ENCODE measurements at regions not wholly inside any gene's neighbourhood (a gene's known extent, or its start where the extent isn't known, plus 50 kb on each side); places are given as distances from the start of the nearest gene placed in this dataset.
A peak's percentile ranks its signal among the peaks of the same experiment; 100 is the strongest.

DNA sequence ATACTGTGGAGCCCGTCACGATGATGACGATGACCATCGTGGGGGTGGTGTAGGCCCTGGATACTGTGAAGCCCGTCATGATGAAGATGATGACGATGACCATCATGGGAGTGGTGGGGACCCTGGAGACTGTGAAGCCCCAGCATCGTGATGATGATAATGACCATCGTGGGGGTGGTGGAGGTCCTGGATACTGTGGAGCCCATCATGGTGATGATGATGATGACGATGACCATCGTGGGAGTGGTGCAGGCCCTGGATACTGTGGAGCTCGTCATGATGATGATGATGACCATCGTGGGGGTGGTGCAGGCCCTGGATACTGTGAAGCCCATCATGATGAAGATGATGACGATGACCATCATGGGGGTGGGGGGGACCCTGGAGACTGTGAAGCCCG lies 81.0 kb upstream of the SALL3 start:
- Histone ChIP-seq H3K4me1 (no peaks in the 10 kb centered on the region), H3K36me3 (no peaks in the 10 kb centered on the region), H3K27me3 (no peaks in the 10 kb centered on the region), H3K27ac (no peak overlapping the region), H3K4me3 (no peak overlapping the region), H3K9me3 (no peaks in the 10 kb centered on the region)
- TF ChIP-seq CTCF (IDR thresholded peaks at IDR 0.05): no peak
- TF ChIP-seq POLR2A (IDR thresholded peaks at IDR 0.05): no peak
- DNase-seq: no peak

- no peaks in the 10 kb centered on the region for H3K27me3 ChIP-seq
Measured at GRCh38 chr18:78899241-78899640, 80.4 kb upstream of the SALL3 start.

GRCh38 chr18:78900938-78901909 lies 78.4 kb upstream of the SALL3 start:
- TF ChIP-seq CTCF (IDR thresholded peaks at IDR 0.05) (no peak), POLR2A (IDR thresholded peaks at IDR 0.05) (no peak)
- no peak overlapping the region for H3K4me3 ChIP-seq
- no peaks in the 10 kb centered on the region for H3K36me3 ChIP-seq
- H3K27ac ChIP-seq: no peak overlapping the region
- H3K9me3 ChIP-seq: no peaks in the 10 kb centered on the region
- DNase-seq: no peak
- no peaks in the 10 kb centered on the region for H3K27me3 ChIP-seq
- H3K4me1 ChIP-seq: no peaks in the 10 kb centered on the region

More at GRCh38 chr18:78899241-78899640, 80.4 kb upstream of the SALL3 start:
- Histone ChIP-seq H3K4me3 (no peak overlapping the region), H3K36me3 (no peaks in the 10 kb centered on the region), H3K27ac (no peak overlapping the region), H3K4me1 (no peaks in the 10 kb centered on the region), H3K9me3 (no peaks in the 10 kb centered on the region)
- no peak for DNase-seq
- TF ChIP-seq POLR2A (IDR thresholded peaks at IDR 0.05) (no peak), CTCF (IDR thresholded peaks at IDR 0.05) (no peak)

DNA sequence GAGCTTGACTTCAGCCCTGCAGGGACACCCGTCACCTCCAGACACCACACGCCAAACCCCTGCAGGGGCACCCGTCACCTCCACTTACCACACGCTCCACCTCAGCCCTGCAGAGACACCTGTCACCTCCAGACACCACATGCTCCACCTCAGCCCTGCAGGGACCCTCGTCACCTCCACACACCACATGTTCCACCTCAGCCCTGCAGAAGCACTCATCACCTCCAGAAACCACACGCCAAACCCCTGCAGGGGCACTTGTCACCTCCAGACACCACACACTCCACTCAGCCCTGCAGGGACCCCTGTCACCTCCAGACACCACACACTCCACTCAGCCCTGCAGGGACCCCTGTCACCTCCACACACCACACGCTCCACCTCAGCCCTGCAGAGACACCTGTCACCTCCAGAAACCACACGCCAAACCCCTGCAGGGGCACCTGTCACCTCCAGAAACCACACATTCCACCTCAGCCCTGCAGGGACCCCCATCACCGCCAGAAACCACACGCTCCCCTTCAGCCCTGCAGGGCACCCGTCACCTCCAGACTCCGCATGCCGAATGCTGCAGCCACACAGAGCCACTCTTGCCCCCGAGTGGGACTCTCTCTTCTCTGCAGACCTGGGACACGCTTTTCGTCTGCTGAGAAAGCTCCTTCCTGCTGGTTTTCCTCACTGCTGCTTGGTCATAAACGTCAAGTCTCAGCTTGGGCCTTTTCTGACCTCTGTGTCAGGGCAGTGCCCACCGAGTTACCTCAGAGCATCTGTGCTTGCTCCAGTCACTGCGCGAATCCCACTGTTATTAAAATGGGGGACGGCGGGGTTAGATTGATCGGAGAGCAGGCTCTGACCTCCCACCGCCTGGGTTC lies 77.5 kb upstream of the SALL3 start:
- TF ChIP-seq CTCF (IDR thresholded peaks at IDR 0.05) (no peak), POLR2A (IDR thresholded peaks at IDR 0.05) (no peak)
- Histone ChIP-seq H3K4me1 (no peaks in the 10 kb centered on the region), H3K9me3 (no peaks in the 10 kb centered on the region)

GRCh38 chr18:78902795-78903435 lies 76.7 kb upstream of the SALL3 start:
- Histone ChIP-seq H3K36me3 (no peaks in the 10 kb centered on the region), H3K4me1 (no peaks in the 10 kb centered on the region), H3K27me3 (no peaks in the 10 kb centered on the region), H3K9me3 (no peaks in the 10 kb centered on the region), H3K27ac (no peak overlapping the region), H3K4me3 (no peak overlapping the region)
- DNase-seq: peak in 1 of 3 donors; percentile 19
- TF ChIP-seq CTCF (IDR thresholded peaks at IDR 0.05) (no peak), POLR2A (IDR thresholded peaks at IDR 0.05) (no peak)

More for the DNA sequence above, 77.5 kb upstream of the SALL3 start:
- DNase-seq: no peak
- no peak overlapping the region for H3K27ac ChIP-seq
- H3K27me3 ChIP-seq: no peaks in the 10 kb centered on the region
- H3K4me3 ChIP-seq: no peak overlapping the region
- H3K36me3 ChIP-seq: no peaks in the 10 kb centered on the region
